CD14-positive monocyte (primary cell): ENCODE measurements at regions not wholly inside any gene's neighbourhood (a gene's known extent, or its start where the extent isn't known, plus 50 kb on each side); places are given as distances from the start of the nearest gene placed in this dataset.

Source experiments
- DNase-seq, 3 donors: peaks; one replicate each; pipeline ENCODE4 v3.0.0-alpha.2; 2011 to 2022
- H2AFZ ChIP-seq: 2 replicates; pipeline ENCODE4 v1.6.0; 2012; ENCODE audit warnings: mild to moderate bottlenecking, low read depth, low read length, inconsistent platforms; ENCODE audit not compliant: insufficient read depth, poor library complexity, severe bottlenecking
- H3K27ac ChIP-seq, 2 donors: 1 replicate in 1 of 2; 2 replicates in 1 of 2; pipeline ENCODE4 v1.5.1; 2012 to 2013; ENCODE audit warnings: low read length in 2 of 2, control low read depth in 1 of 2, inconsistent platforms in 1 of 2, low read depth in 1 of 2, mild to moderate bottlenecking in 1 of 2
- H3K27me3 ChIP-seq, 2 donors: one replicate each; pipeline versions ENCODE4 v1.6.0 to v1.6.1; 2011 to 2013; ENCODE audit warnings: low read length in 2 of 2; ENCODE audit not compliant: control insufficient read depth in 2 of 2, insufficient read depth in 2 of 2
- H3K36me3 ChIP-seq, 2 donors: replicated peaks in 1 of 2; 1 replicate in 1 of 2; 2 replicates in 1 of 2; pipeline versions ENCODE4 v1.5.1 to v1.6.1; 2012 to 2013; ENCODE audit warnings: low read length in 2 of 2, control low read depth in 1 of 2, inconsistent platforms in 1 of 2, mild to moderate bottlenecking in 1 of 2; ENCODE audit not compliant: insufficient read depth in 2 of 2, control insufficient read depth in 1 of 2
- H3K4me1 ChIP-seq, 2 donors: 1 replicate in 1 of 2; 2 replicates in 1 of 2; pipeline versions ENCODE4 v1.5.1 to v1.6.1; 2012 to 2013; ENCODE audit warnings: low read length in 2 of 2, control low read depth in 1 of 2, inconsistent platforms in 1 of 2, mild to moderate bottlenecking in 1 of 2, moderate library complexity in 1 of 2; ENCODE audit not compliant: insufficient read depth in 2 of 2, control insufficient read depth in 1 of 2
- H3K4me2 ChIP-seq: replicated peaks from 2 replicates; pipeline ENCODE3; 2012; ENCODE audit warnings: low read length, moderate library complexity, mild to moderate bottlenecking; ENCODE audit not compliant: poor library complexity, severe bottlenecking; ENCODE audit errors: extremely low read depth
- H3K4me3 ChIP-seq, 3 experiments: fragments of 200-600 bp in 1 of 3; sonication (generic) in 1 of 3; replicated peaks in 1 of 3; 1 replicate in 2 of 3; 2 replicates in 1 of 3; pipeline ENCODE4 v1.5.1; 2011 to 2013; ENCODE audit warnings: low read length in 3 of 3, mild to moderate bottlenecking in 3 of 3, control low read depth in 2 of 3, low read depth in 2 of 3, inconsistent platforms in 1 of 3, moderate library complexity in 1 of 3
- H3K79me2 ChIP-seq: 2 replicates; pipeline ENCODE4 v1.6.0; 2012; ENCODE audit warnings: mild to moderate bottlenecking, control low read depth, inconsistent platforms, low read length, moderate library complexity; ENCODE audit not compliant: insufficient read depth
- H3K9ac ChIP-seq: 2 replicates; pipeline ENCODE4 v1.6.0; 2017; ENCODE audit warnings: low read length, mild to moderate bottlenecking; ENCODE audit not compliant: insufficient read depth, poor library complexity, severe bottlenecking
- H3K9me3 ChIP-seq, 2 donors: replicated peaks in 1 of 2; 1 replicate in 1 of 2; 2 replicates in 1 of 2; pipeline versions ENCODE4 v1.5.1 to v1.6.1; 2012 to 2013; ENCODE audit warnings: low read length in 2 of 2, control low read depth in 1 of 2; ENCODE audit not compliant: control insufficient read depth in 1 of 2, insufficient read depth in 1 of 2
- H4K20me1 ChIP-seq: 2 replicates; pipeline ENCODE4 v1.6.0; 2012; ENCODE audit warnings: mild to moderate bottlenecking, low read length, control low read depth, moderate library complexity; ENCODE audit not compliant: insufficient read depth
- H3K27ac Mint-ChIP-seq, 7 donors: one replicate each; pipeline ENCODE4 v1.8.0; 2020; ENCODE audit warnings: mild to moderate bottlenecking in 7 of 7, mixed read lengths in 7 of 7, moderate library complexity in 6 of 7, inconsistent platforms in 2 of 7
- H3K27me3 Mint-ChIP-seq, 3 donors: one replicate each; pipeline ENCODE4 v1.8.0; 2021 to 2022; ENCODE audit warnings: low read depth in 3 of 3, mild to moderate bottlenecking in 3 of 3, mixed read lengths in 3 of 3, moderate library complexity in 3 of 3, inconsistent platforms in 1 of 3
- H3K36me3 Mint-ChIP-seq, 2 donors: one replicate each; pipeline ENCODE4 v1.8.0; 2020; ENCODE audit warnings: mixed read lengths in 2 of 2, inconsistent platforms in 1 of 2, mild to moderate bottlenecking in 1 of 2
- H3K4me1 Mint-ChIP-seq: one replicate; pipeline ENCODE4 v1.8.0; 2020; ENCODE audit warnings: mild to moderate bottlenecking, mixed read lengths
- H3K4me3 Mint-ChIP-seq, 2 donors: one replicate each; pipeline ENCODE4 v1.8.0; 2020; ENCODE audit warnings: mild to moderate bottlenecking in 2 of 2, mixed read lengths in 2 of 2, moderate library complexity in 1 of 2
- H3K9me3 Mint-ChIP-seq, 7 donors: one replicate each; pipeline ENCODE4 v1.8.0; 2020 to 2022; ENCODE audit warnings: mixed read lengths in 7 of 7, mild to moderate bottlenecking in 6 of 7, moderate library complexity in 6 of 7, inconsistent platforms in 2 of 7
- WGBS: methylation state at CpG from one replicate; pipeline ENCODE4 v1.1.5; 2013; ENCODE audit warnings: missing lambda C conversion rate; ENCODE audit not compliant: insufficient coverage; 5-methylcytosine and 5-hydroxymethylcytosine counted together
- intact Hi-C, 2 donors: fragments of 100-400 bp; cut with micrococcal nuclease; formaldehyde crosslinking; loops; one replicate each; pipeline versions ENCODE4 v1.15.0 to v1.15.1; 2023
- TF ChIP-seq, protein P1 (sequence below): fragments of 200-600 bp; IDR thresholded peaks from one replicate; pipeline ENCODE4 v1.8.0; 2022; ENCODE audit warnings: antibody characterized with exemption, mild to moderate bottlenecking

DNA sequence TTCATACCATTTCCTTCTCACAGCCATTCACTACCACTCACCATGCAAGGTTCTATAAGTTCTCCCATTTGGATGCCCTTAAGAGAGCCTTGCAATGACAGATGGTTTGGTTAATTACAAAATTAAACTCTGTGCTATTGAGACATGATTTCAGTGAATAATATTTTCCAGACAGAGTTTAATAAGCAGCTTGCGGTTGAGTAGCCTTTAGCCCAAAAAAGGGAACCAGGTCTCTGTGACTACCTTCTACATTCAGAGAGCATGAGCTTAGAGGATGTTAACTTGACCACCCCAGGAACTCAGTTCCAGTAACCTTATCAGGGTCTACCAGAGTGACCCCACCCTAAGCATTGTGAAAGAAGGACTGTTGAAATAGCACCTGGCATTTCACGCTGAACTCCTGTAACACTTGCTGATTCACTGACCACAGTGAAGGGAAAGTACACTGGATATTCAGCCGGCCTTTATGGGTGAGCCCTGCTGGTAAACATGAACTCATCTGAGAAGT, 1173.1 kb upstream of the ZEB2 start:
- Mint-ChIP-seq H3K9me3 (peaks cover 0 to 3% (median 0%) of the 10 kb centered on the region in 7 donors), H3K36me3 (no peaks in the 10 kb centered on the region), H3K4me1 (peaks cover 12% of the 10 kb centered on the region), H3K27me3 (no peaks in the 10 kb centered on the region), H3K4me3 (no peak overlapping the region), H3K27ac (peak overlapping the region; percentile 58 to 84 (median 76))
- Histone ChIP-seq H3K4me3 (no peak overlapping the region), H3K4me1 (peaks cover 5 to 17% of the 10 kb centered on the region in 2 donors), H3K27me3 (no peaks in the 10 kb centered on the region), H3K27ac (peak overlapping the region in 1 of 2 donors; percentile 39), H3K4me2 (peak overlapping the region; percentile 3), H2AFZ (no peak overlapping the region), H3K9ac (no peak overlapping the region), H3K36me3 (no peaks in the 10 kb centered on the region), H4K20me1 (no peaks in the 10 kb centered on the region), H3K79me2 (no peaks in the 10 kb centered on the region), H3K9me3 (no peaks in the 10 kb centered on the region)
- TF ChIP-seq, protein P1, sequence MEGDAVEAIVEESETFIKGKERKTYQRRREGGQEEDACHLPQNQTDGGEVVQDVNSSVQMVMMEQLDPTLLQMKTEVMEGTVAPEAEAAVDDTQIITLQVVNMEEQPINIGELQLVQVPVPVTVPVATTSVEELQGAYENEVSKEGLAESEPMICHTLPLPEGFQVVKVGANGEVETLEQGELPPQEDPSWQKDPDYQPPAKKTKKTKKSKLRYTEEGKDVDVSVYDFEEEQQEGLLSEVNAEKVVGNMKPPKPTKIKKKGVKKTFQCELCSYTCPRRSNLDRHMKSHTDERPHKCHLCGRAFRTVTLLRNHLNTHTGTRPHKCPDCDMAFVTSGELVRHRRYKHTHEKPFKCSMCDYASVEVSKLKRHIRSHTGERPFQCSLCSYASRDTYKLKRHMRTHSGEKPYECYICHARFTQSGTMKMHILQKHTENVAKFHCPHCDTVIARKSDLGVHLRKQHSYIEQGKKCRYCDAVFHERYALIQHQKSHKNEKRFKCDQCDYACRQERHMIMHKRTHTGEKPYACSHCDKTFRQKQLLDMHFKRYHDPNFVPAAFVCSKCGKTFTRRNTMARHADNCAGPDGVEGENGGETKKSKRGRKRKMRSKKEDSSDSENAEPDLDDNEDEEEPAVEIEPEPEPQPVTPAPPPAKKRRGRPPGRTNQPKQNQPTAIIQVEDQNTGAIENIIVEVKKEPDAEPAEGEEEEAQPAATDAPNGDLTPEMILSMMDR = no peak
- peak; percentile 92 to 97 (median 96) for DNase-seq
- 0% methylated on average over 2 of the region's 3 CpGs for WGBS
- intact Hi-C loops = loop anchor here (2.0 to 5.0 kb wide), 2 partner anchors 58 to 59 kb away; no protein-coding TSS in a partner anchor

DNA sequence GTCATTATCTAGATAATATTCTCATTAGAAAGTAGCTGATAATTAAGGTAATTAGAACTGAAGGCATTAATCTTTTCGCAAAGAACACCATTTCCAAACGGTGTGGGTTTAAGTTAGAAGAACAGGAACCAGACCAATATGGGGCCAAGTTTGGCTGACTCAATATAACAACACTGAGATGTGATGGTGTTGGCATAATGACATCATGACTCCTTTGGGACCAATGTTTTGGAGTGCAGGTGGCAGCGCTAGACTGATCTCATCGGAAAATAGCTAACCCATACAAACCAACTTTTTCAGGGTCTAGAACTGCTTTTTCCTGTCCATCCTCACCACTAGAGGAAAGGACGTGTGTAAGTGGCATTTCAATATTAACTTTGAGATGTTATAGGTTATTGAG, 1171.7 kb upstream of the ZEB2 start:
- Histone ChIP-seq H2AFZ (no peak overlapping the region), H3K9me3 (no peaks in the 10 kb centered on the region), H3K4me1 (peaks cover 15 to 28% of the 10 kb centered on the region in 2 donors), H3K4me2 (no peak overlapping the region), H3K79me2 (no peaks in the 10 kb centered on the region), H3K27ac (no peak overlapping the region), H3K4me3 (no peak overlapping the region), H3K36me3 (no peaks in the 10 kb centered on the region), H4K20me1 (no peaks in the 10 kb centered on the region), H3K9ac (no peak overlapping the region), H3K27me3 (no peaks in the 10 kb centered on the region)
- WGBS = 100% methylated on average over 2 of the region's 5 CpGs
- Mint-ChIP-seq H3K4me1 (peaks cover 24% of the 10 kb centered on the region), H3K36me3 (no peaks in the 10 kb centered on the region), H3K4me3 (no peak overlapping the region), H3K27ac (no peak overlapping the region), H3K9me3 (peaks cover 0 to 1% (median 0%) of the 10 kb centered on the region in 7 donors), H3K27me3 (no peaks in the 10 kb centered on the region)
- TF ChIP-seq, protein P1 = no peak
- peak in 1 of 3 donors; percentile 7 for DNase-seq
- intact Hi-C loops = loop anchor here (2.0 to 5.0 kb wide), 2 partner anchors 59 to 61 kb away; no protein-coding TSS in a partner anchor
